ENCODE measurements at regions not wholly inside any gene's neighbourhood (a gene's known extent, or its start where the extent isn't known, plus 50 kb on each side); places are given as distances from the start of the nearest gene placed in this dataset.

DNA sequence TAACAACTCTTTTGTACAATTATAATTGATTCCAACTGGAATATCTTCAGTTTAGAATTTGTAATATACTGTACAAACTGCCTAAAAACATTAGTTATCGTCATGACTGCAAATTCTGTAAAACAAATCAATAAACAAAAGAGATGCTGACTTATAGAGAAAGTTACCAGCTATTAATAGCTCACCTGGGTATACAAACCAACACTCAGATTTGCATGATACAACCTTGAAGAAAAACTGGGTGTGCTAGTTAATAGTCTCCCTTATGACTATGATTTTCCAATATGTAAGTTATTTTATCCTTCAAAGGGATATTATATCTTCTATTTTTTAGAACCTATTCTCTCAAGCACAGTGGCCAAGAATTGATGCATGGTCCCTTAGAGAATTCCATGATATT is 698.5 kb downstream of the FRK start:
- H3K23ac ChIP-seq (ENCODE audit: insufficient read length): no peak overlapping the region
- no peak overlapping the region for H4K5ac ChIP-seq (ENCODE audit: insufficient read length, low read depth, low read length)
- H2BK12ac ChIP-seq (ENCODE audit: low read depth, low read length): no peak overlapping the region
- no peaks in the 10 kb centered on the region for H3K79me1 ChIP-seq (ENCODE audit: low read depth, low read length)
- H2BK20ac ChIP-seq (ENCODE audit: low read length): no peak overlapping the region
- no peak overlapping the region for H2BK5ac ChIP-seq (ENCODE audit: low read depth, low read length)
- no peak overlapping the region for H3K9ac ChIP-seq (replicated peaks in 1 of 4; ENCODE audit: extremely low read depth in 1 of 4, low read depth in 3 of 4, low read length in 3 of 4)
- no peak overlapping the region for H3K27ac ChIP-seq (ENCODE audit: low read depth, low read length)
- no peak overlapping the region for H2BK15ac ChIP-seq (ENCODE audit: low read length)
- H2AFZ ChIP-seq (ENCODE audit: low read length): no peak overlapping the region
- no peak overlapping the region for H2AK5ac ChIP-seq (ENCODE audit: low read depth, low read length)
- no peaks in the 10 kb centered on the region for H3K27me3 ChIP-seq (replicated peaks in 1 of 4; ENCODE audit: control insufficient read depth in 3 of 4, extremely low read depth in 1 of 4, insufficient read depth in 3 of 4, low read length in 3 of 4)
- no peak overlapping the region for H3K4me2 ChIP-seq (ENCODE audit: insufficient read depth in 1 of 2, low read depth in 2 of 2, low read length in 2 of 2)
- ChIA-PET CTCF (ENCODE audit: partially characterized antibody) (no interaction called here), POLR2A (ENCODE audit: partially characterized antibody) (no interaction called here)
- FAIRE-seq (no peak), DNase-seq (ENCODE audit: low read depth in 1 of 2, low spot score in 2 of 2) (no peak)
- no peak for TF ChIP-seq EZH2 (IDR thresholded peaks at IDR 0.05; ENCODE audit: low read depth, low read length, severe bottlenecking)
- TF ChIP-seq CHD1 (IDR thresholded peaks at IDR 0.05; ENCODE audit: low read depth, low read length): no peak
- TF ChIP-seq BCL11A (IDR thresholded peaks at IDR 0.05; ENCODE audit: low read depth in 2 of 2, low read length in 2 of 2): no peak
- no peaks in the 10 kb centered on the region for H3K36me3 ChIP-seq (ENCODE audit: control insufficient read depth in 2 of 4, insufficient read depth in 4 of 4, low read length in 3 of 4)
- no peak overlapping the region for H3K14ac ChIP-seq (ENCODE audit: insufficient read length)
- H3K18ac ChIP-seq (ENCODE audit: extremely low read depth, low read length): no peak overlapping the region
- H4K20me1 ChIP-seq (replicated peaks in 1 of 2; ENCODE audit: control insufficient read depth in 1 of 2, insufficient read depth in 2 of 2, low read length in 2 of 2): no peaks in the 10 kb centered on the region
- WGBS, 2 experiments (ENCODE audit: extremely low coverage in 1 of 2, insufficient coverage in 1 of 2, insufficient read length in 1 of 2, insufficient replicate concordance in 2 of 2, low coverage in 1 of 2, low lambda C conversion rate in 2 of 2, missing lambda C conversion rate in 1 of 2): 97% methylated on average over 1 of the region's 1 CpG; no CpG with 5 or more reads in 1 of the 2 experiments
- no peak overlapping the region for H4K8ac ChIP-seq (ENCODE audit: extremely low read depth, insufficient read depth, low read length)
- H3K56ac ChIP-seq (replicated peaks; ENCODE audit: insufficient read length, low read depth, low read length): no peak overlapping the region
- no peaks in the 10 kb centered on the region; a peak in 1 of 7 replicates for H3K4me1 ChIP-seq (replicated peaks in 1 of 4; ENCODE audit: control insufficient read depth in 3 of 4, insufficient read depth in 4 of 4, low read length in 3 of 4)
- peaks cover 7 to 17% of the 10 kb centered on the region in 2 experiments; a peak in 3 of 4 replicates for H3K9me3 ChIP-seq (ENCODE audit: insufficient read depth in 2 of 2, low read depth in 1 of 2, low read length in 1 of 2)
- no peak overlapping the region for H4K91ac ChIP-seq (replicated peaks; ENCODE audit: insufficient read length, low read length)
- H3K23me2 ChIP-seq (ENCODE audit: low read depth, low read length): no peaks in the 10 kb centered on the region
- H2BK120ac ChIP-seq (replicated peaks; ENCODE audit: low read depth, low read length): no peak overlapping the region
- no peaks in the 10 kb centered on the region for H3K79me2 ChIP-seq (ENCODE audit: control insufficient read depth in 1 of 2, insufficient read depth in 2 of 2, low read length in 2 of 2)
- no peak overlapping the region for H3K4ac ChIP-seq (replicated peaks; ENCODE audit: insufficient read length, low read depth, low read length)
- no peak overlapping the region for H3K4me3 ChIP-seq (ENCODE audit: extremely low read depth in 1 of 4, insufficient read depth in 2 of 4, low read depth in 3 of 4, low read length in 4 of 4)
